ENCODE measurements at regions not wholly inside any gene's neighbourhood (a gene's known extent, or its start where the extent isn't known, plus 50 kb on each side); places are given as distances from the start of the nearest gene placed in this dataset.

GRCh38 chr3:79930196-79930595 lies 162.4 kb upstream of the ROBO1 start:
- Histone ChIP-seq H3K4me3 (ENCODE audit: low read depth, low read length) (no peak overlapping the region), H3K27me3 (ENCODE audit: insufficient read depth, low read depth, severe bottlenecking) (no peaks in the 10 kb centered on the region), H3K27ac (no peak overlapping the region), H3K9me3 (ENCODE audit: severe bottlenecking) (peaks cover 3% of the 10 kb centered on the region), H3K36me3 (no peaks in the 10 kb centered on the region)
- TF ChIP-seq, protein P1, sequence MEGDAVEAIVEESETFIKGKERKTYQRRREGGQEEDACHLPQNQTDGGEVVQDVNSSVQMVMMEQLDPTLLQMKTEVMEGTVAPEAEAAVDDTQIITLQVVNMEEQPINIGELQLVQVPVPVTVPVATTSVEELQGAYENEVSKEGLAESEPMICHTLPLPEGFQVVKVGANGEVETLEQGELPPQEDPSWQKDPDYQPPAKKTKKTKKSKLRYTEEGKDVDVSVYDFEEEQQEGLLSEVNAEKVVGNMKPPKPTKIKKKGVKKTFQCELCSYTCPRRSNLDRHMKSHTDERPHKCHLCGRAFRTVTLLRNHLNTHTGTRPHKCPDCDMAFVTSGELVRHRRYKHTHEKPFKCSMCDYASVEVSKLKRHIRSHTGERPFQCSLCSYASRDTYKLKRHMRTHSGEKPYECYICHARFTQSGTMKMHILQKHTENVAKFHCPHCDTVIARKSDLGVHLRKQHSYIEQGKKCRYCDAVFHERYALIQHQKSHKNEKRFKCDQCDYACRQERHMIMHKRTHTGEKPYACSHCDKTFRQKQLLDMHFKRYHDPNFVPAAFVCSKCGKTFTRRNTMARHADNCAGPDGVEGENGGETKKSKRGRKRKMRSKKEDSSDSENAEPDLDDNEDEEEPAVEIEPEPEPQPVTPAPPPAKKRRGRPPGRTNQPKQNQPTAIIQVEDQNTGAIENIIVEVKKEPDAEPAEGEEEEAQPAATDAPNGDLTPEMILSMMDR (IDR thresholded peaks at IDR 0.05; ENCODE audit: low read depth, low read length), result no peak
- DNase-seq, result no peak

GRCh38 chr3:79928687-79929408 lies 161.1 kb upstream of the ROBO1 start:
- Histone ChIP-seq H3K27me3 (ENCODE audit: insufficient read depth, low read depth, severe bottlenecking) (no peaks in the 10 kb centered on the region), H3K36me3 (no peaks in the 10 kb centered on the region), H3K4me3 (ENCODE audit: low read depth, low read length) (no peak overlapping the region), H3K9me3 (ENCODE audit: severe bottlenecking) (peaks cover 3% of the 10 kb centered on the region), H3K27ac (no peak overlapping the region)
- DNase-seq, result no peak
- TF ChIP-seq, protein P1 (IDR thresholded peaks at IDR 0.05; ENCODE audit: low read depth, low read length), result no peak

GRCh38 chr3:79926522-79926921 lies 158.7 kb upstream of the ROBO1 start:
- no peaks in the 10 kb centered on the region for H3K9me3 ChIP-seq (ENCODE audit: severe bottlenecking)

DNA sequence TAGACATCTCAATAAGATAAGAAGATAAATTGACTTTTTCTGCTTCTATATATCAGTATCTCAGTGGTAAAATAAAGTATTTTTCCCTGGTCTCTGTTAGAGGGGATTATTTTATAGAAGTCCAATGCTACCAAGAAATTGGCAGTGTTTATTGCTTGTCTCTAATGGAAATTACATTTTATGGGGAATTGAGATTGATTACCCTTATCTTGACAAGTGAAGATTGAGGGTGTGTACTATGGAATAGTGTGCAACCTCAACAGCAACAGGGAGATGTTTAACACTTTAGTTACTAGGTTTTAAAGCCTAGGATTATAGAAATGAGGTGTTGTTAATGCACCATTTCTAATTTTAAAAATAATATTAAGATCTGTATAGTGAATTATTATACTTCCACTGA lies 154.8 kb upstream of the ROBO1 start:
- no peak for DNase-seq
- Histone ChIP-seq H3K27me3 (ENCODE audit: insufficient read depth, low read depth, severe bottlenecking) (no peaks in the 10 kb centered on the region), H3K36me3 (no peaks in the 10 kb centered on the region), H3K4me3 (ENCODE audit: low read depth, low read length) (no peak overlapping the region), H3K27ac (no peak overlapping the region), H3K9me3 (ENCODE audit: severe bottlenecking) (no peaks in the 10 kb centered on the region)
- TF ChIP-seq, protein P1 (IDR thresholded peaks at IDR 0.05; ENCODE audit: low read depth, low read length), result no peak

More at GRCh38 chr3:79926522-79926921, 158.7 kb upstream of the ROBO1 start:
- H3K27me3 ChIP-seq (ENCODE audit: insufficient read depth, low read depth, severe bottlenecking), result no peaks in the 10 kb centered on the region
- H3K4me3 ChIP-seq (ENCODE audit: low read depth, low read length), result no peak overlapping the region
- TF ChIP-seq, protein P1 (IDR thresholded peaks at IDR 0.05; ENCODE audit: low read depth, low read length), result no peak
- no peak overlapping the region for H3K27ac ChIP-seq
- H3K36me3 ChIP-seq, result no peaks in the 10 kb centered on the region
- DNase-seq, result no peak

DNA sequence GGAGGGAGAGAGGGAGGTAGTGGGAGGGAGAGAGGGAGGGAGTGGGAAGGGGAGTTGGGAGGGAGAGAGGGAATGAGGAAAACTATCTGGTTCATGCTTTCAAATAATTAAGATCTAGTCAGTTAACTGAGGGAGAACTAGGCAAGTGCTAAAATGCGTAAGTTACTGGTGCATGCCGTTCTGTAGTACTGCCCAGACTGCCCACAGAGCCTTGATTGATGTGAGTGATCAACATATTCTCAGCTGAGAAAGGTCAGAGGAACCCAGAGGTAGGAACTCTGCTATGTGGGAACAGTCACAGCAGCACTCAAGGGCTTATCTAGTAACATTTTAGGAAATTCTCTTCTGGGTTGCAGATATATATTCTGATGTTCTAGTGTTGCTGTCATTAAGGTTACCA lies 149.8 kb upstream of the ROBO1 start:
- H3K27ac ChIP-seq, result no peak overlapping the region
- H3K9me3 ChIP-seq (ENCODE audit: severe bottlenecking), result no peaks in the 10 kb centered on the region
- no peaks in the 10 kb centered on the region for H3K36me3 ChIP-seq
- H3K27me3 ChIP-seq (ENCODE audit: insufficient read depth, low read depth, severe bottlenecking), result no peaks in the 10 kb centered on the region
- no peak for DNase-seq
- TF ChIP-seq, protein P1 (IDR thresholded peaks at IDR 0.05; ENCODE audit: low read depth, low read length), result no peak
- no peak overlapping the region for H3K4me3 ChIP-seq (ENCODE audit: low read depth, low read length)

- Histone ChIP-seq H3K9me3 (ENCODE audit: severe bottlenecking) (no peaks in the 10 kb centered on the region), H3K27ac (no peak overlapping the region), H3K27me3 (ENCODE audit: insufficient read depth, low read depth, severe bottlenecking) (no peaks in the 10 kb centered on the region), H3K36me3 (no peaks in the 10 kb centered on the region), H3K4me3 (ENCODE audit: low read depth, low read length) (no peak overlapping the region)
- DNase-seq, result no peak
- TF ChIP-seq, protein P1 (IDR thresholded peaks at IDR 0.05; ENCODE audit: low read depth, low read length), result no peak
Measured at GRCh38 chr3:79910337-79910736, 142.5 kb upstream of the ROBO1 start.
